Trophoblast cell (in vitro differentiated cells and primary cell): ENCODE measurements at regions not wholly inside any gene's neighbourhood (a gene's known extent, or its start where the extent isn't known, plus 50 kb on each side); places are given as distances from the start of the nearest gene placed in this dataset.

Experiments used
- DNase-seq, 2 donors: peaks; one replicate each; pipeline ENCODE4 v3.0.0-alpha.2; 2016
- H2AFZ ChIP-seq: 2 replicates; pipeline ENCODE4 v1.6.1; 2013; ENCODE audit warnings: low read length, moderate library complexity, mild to moderate bottlenecking; ENCODE audit not compliant: insufficient read depth, poor library complexity
- H2AK5ac ChIP-seq: 2 replicates; pipeline ENCODE4 v1.6.1; 2013; ENCODE audit warnings: mild to moderate bottlenecking, low read length
- H2BK120ac ChIP-seq: 2 replicates; pipeline ENCODE4 v1.6.1; 2013; ENCODE audit warnings: low read length, mild to moderate bottlenecking, moderate library complexity; ENCODE audit not compliant: insufficient read depth, poor library complexity
- H2BK12ac ChIP-seq: 2 replicates; pipeline ENCODE4 v1.6.1; 2013; ENCODE audit warnings: mild to moderate bottlenecking, low read length, moderate library complexity
- H2BK5ac ChIP-seq: 2 replicates; pipeline ENCODE4 v1.6.1; 2013; ENCODE audit warnings: low read length, low read depth, moderate library complexity, mild to moderate bottlenecking; ENCODE audit not compliant: poor library complexity
- H3K14ac ChIP-seq: 2 replicates; pipeline ENCODE4 v1.6.1; 2013; ENCODE audit warnings: mild to moderate bottlenecking, low read length
- H3K18ac ChIP-seq: 2 replicates; pipeline ENCODE4 v1.6.1; 2013; ENCODE audit warnings: mild to moderate bottlenecking, low read length
- H3K23ac ChIP-seq: 2 replicates; pipeline ENCODE4 v1.6.1; 2013; ENCODE audit warnings: low read length
- H3K27ac ChIP-seq: 2 replicates; pipeline ENCODE4 v1.5.1; 2013; ENCODE audit warnings: low read depth, mild to moderate bottlenecking, inconsistent platforms, low read length, moderate library complexity
- H3K27me3 ChIP-seq: 2 replicates; pipeline ENCODE4 v1.6.1; 2013; ENCODE audit warnings: inconsistent platforms, mild to moderate bottlenecking, low read length, moderate library complexity; ENCODE audit not compliant: insufficient read depth
- H3K36me3 ChIP-seq, 2 experiments: 1 replicate in 1 of 2; 2 replicates in 1 of 2; pipeline ENCODE4 v1.6.1; 2013; ENCODE audit warnings: low read length in 2 of 2, mild to moderate bottlenecking in 2 of 2, moderate library complexity in 1 of 2; ENCODE audit not compliant: insufficient read depth in 2 of 2, control insufficient read depth in 1 of 2
- H3K4ac ChIP-seq: 2 replicates; pipeline ENCODE4 v1.6.1; 2013; ENCODE audit warnings: low read depth, mild to moderate bottlenecking, low read length, moderate library complexity
- H3K4me1 ChIP-seq, 2 experiments: 1 replicate in 1 of 2; 2 replicates in 1 of 2; pipeline ENCODE4 v1.6.1; 2013; ENCODE audit warnings: low read length in 2 of 2, mild to moderate bottlenecking in 2 of 2, moderate library complexity in 1 of 2; ENCODE audit not compliant: insufficient read depth in 2 of 2, control insufficient read depth in 1 of 2
- H3K4me2 ChIP-seq: 2 replicates; pipeline ENCODE4 v1.6.1; 2013; ENCODE audit warnings: inconsistent platforms, mild to moderate bottlenecking, low read length, moderate library complexity
- H3K4me3 ChIP-seq: 2 replicates; pipeline ENCODE4 v1.5.1; 2013; ENCODE audit warnings: mild to moderate bottlenecking, low read depth, low read length, inconsistent platforms
- H3K79me1 ChIP-seq: one replicate; pipeline ENCODE4 v1.6.1; 2013; ENCODE audit warnings: low read length
- H3K79me2 ChIP-seq: 2 replicates; pipeline ENCODE4 v1.6.1; 2013; ENCODE audit warnings: low read length, mild to moderate bottlenecking; ENCODE audit not compliant: control insufficient read depth, insufficient read depth, poor library complexity
- H3K9ac ChIP-seq: 2 replicates; pipeline ENCODE4 v1.6.1; 2013; ENCODE audit warnings: mild to moderate bottlenecking, low read length
- H3K9me3 ChIP-seq: 2 replicates; pipeline ENCODE4 v1.6.1; 2013; ENCODE audit warnings: low read depth, mild to moderate bottlenecking, control low read depth, inconsistent platforms, low read length; ENCODE audit not compliant: insufficient read depth
- H4K12ac ChIP-seq: 2 replicates; pipeline ENCODE4 v1.6.1; 2013; ENCODE audit warnings: low read depth, mild to moderate bottlenecking, low read length, moderate library complexity
- H4K8ac ChIP-seq: 2 replicates; pipeline ENCODE4 v1.6.1; 2013; ENCODE audit warnings: low read depth, mild to moderate bottlenecking, low read length, moderate library complexity
- H4K91ac ChIP-seq: one replicate; pipeline ENCODE4 v1.6.1; 2013; ENCODE audit warnings: low read depth, mild to moderate bottlenecking, low read length, moderate library complexity
- WGBS: extraction: QIAGEN DNeasy Blood & Tissue Kit; methylation state at CpG from one replicate; pipeline ENCODE4 v1.1.7; 2013; ENCODE audit warnings: missing lambda C conversion rate; ENCODE audit not compliant: insufficient read length, insufficient coverage; ENCODE audit errors: extremely low coverage; 5-methylcytosine and 5-hydroxymethylcytosine counted together

- peak in 1 of 2 donors; percentile 6 for DNase-seq
- Histone ChIP-seq H3K4me2 (no peak overlapping the region), H4K91ac (no peak overlapping the region), H3K9ac (no peak overlapping the region), H2AK5ac (no peak overlapping the region), H3K4me1 (no peaks in the 10 kb centered on the region), H3K9me3 (no peaks in the 10 kb centered on the region), H3K79me1 (no peaks in the 10 kb centered on the region), H2AFZ (no peak overlapping the region), H4K12ac (no peak overlapping the region), H3K4ac (no peak overlapping the region), H3K4me3 (no peak overlapping the region), H2BK5ac (no peak overlapping the region), H3K36me3 (no peaks in the 10 kb centered on the region), H3K23ac (peak overlapping the region; percentile 49), H3K14ac (no peak overlapping the region), H2BK12ac (no peak overlapping the region), H4K8ac (no peak overlapping the region), H2BK120ac (no peak overlapping the region), H3K79me2 (no peaks in the 10 kb centered on the region), H3K27me3 (no peaks in the 10 kb centered on the region), H3K18ac (no peak overlapping the region), H3K27ac (no peak overlapping the region)
- WGBS: no CpG with 5 or more reads among the region's 7 CpGs
Observed at GRCh38 chr22:19593991-19594569, 69.9 kb upstream of the CLDN5 start.

GRCh38 chr22:19595532-19595931 is 71.3 kb upstream of the CLDN5 start:
- Histone ChIP-seq H3K27ac (no peak overlapping the region), H3K79me1 (no peaks in the 10 kb centered on the region), H3K23ac (no peak overlapping the region), H4K12ac (no peak overlapping the region), H2BK5ac (no peak overlapping the region), H3K14ac (no peak overlapping the region), H2AK5ac (no peak overlapping the region), H3K4me1 (no peaks in the 10 kb centered on the region), H3K36me3 (no peaks in the 10 kb centered on the region), H3K4ac (no peak overlapping the region), H2BK12ac (no peak overlapping the region), H3K4me3 (no peak overlapping the region), H2AFZ (no peak overlapping the region), H3K4me2 (no peak overlapping the region), H4K8ac (no peak overlapping the region), H2BK120ac (no peak overlapping the region), H3K9me3 (no peaks in the 10 kb centered on the region), H3K27me3 (no peaks in the 10 kb centered on the region), H3K79me2 (no peaks in the 10 kb centered on the region), H3K9ac (no peak overlapping the region), H3K18ac (no peak overlapping the region), H4K91ac (no peak overlapping the region)
- no CpG with 5 or more reads among the region's 7 CpGs for WGBS
- no peak for DNase-seq

- H2BK120ac ChIP-seq: no peak overlapping the region
- no peak overlapping the region for H4K91ac ChIP-seq
- no peak overlapping the region for H3K4me2 ChIP-seq
- no peaks in the 10 kb centered on the region for H3K9me3 ChIP-seq
- no peaks in the 10 kb centered on the region for H3K79me2 ChIP-seq
- no peak overlapping the region for H2AK5ac ChIP-seq
- no peak overlapping the region for H2BK12ac ChIP-seq
- no CpG with 5 or more reads among the region's 20 CpGs for WGBS
- no peak overlapping the region for H3K9ac ChIP-seq
- no peak overlapping the region for H4K8ac ChIP-seq
- no peaks in the 10 kb centered on the region for H3K79me1 ChIP-seq
- H3K4ac ChIP-seq: no peak overlapping the region
- peak; percentile 50 to 76 for DNase-seq
- no peaks in the 10 kb centered on the region for H3K27me3 ChIP-seq
- H3K4me3 ChIP-seq: no peak overlapping the region
- no peak overlapping the region for H4K12ac ChIP-seq
- H3K23ac ChIP-seq: no peak overlapping the region
- no peak overlapping the region for H3K14ac ChIP-seq
- no peak overlapping the region for H3K27ac ChIP-seq
- no peaks in the 10 kb centered on the region for H3K36me3 ChIP-seq
- no peak overlapping the region for H2BK5ac ChIP-seq
- H3K4me1 ChIP-seq: no peaks in the 10 kb centered on the region
- no peak overlapping the region for H2AFZ ChIP-seq
- H3K18ac ChIP-seq: no peak overlapping the region
Observed at GRCh38 chr22:19596680-19597398, 72.6 kb upstream of the CLDN5 start.

GRCh38 chr22:19597399-19597735 is 73.2 kb upstream of the CLDN5 start:
- no peak overlapping the region for H3K27ac ChIP-seq
- no CpG with 5 or more reads among the region's 7 CpGs for WGBS

More at GRCh38 chr22:19597399-19597735, 73.2 kb upstream of the CLDN5 start:
- no peak overlapping the region for H3K23ac ChIP-seq
- no peak overlapping the region for H4K91ac ChIP-seq
- no peak overlapping the region for H3K9ac ChIP-seq
- no peak for DNase-seq
- H3K79me1 ChIP-seq: no peaks in the 10 kb centered on the region
- no peak overlapping the region for H2BK120ac ChIP-seq
- no peak overlapping the region for H2BK12ac ChIP-seq
- no peaks in the 10 kb centered on the region for H3K79me2 ChIP-seq
- H3K4me1 ChIP-seq: no peaks in the 10 kb centered on the region
- H3K4me2 ChIP-seq: no peak overlapping the region
- no peak overlapping the region for H2AFZ ChIP-seq
- no peaks in the 10 kb centered on the region for H3K27me3 ChIP-seq
- H4K8ac ChIP-seq: no peak overlapping the region
- H3K4ac ChIP-seq: no peak overlapping the region
- no peak overlapping the region for H3K14ac ChIP-seq
- H4K12ac ChIP-seq: no peak overlapping the region
- H3K9me3 ChIP-seq: no peaks in the 10 kb centered on the region
- no peak overlapping the region for H3K18ac ChIP-seq
- H3K36me3 ChIP-seq: no peaks in the 10 kb centered on the region
- no peak overlapping the region for H2AK5ac ChIP-seq
- no peak overlapping the region for H2BK5ac ChIP-seq
- no peak overlapping the region for H3K4me3 ChIP-seq
